ENCODE measurements at regions not wholly inside any gene's neighbourhood (a gene's known extent, or its start where the extent isn't known, plus 50 kb on each side); places are given as distances from the start of the nearest gene placed in this dataset.

- TF ChIP-seq CTCF (conservative IDR thresholded peaks at IDR 0.05; ENCODE audit: low read length) (peak; percentile 54), EZH2phosphoT487 (IDR thresholded peaks at IDR 0.05; ENCODE audit: borderline replicate concordance, low read depth, low read length) (no peak)
Measured at GRCh38 chr22:22397292-22397870, 111.2 kb downstream of the ZNF280B start.
